Parathyroid adenoma (tissue), 2 donors: ENCODE measurements at regions not wholly inside any gene's neighbourhood (a gene's known extent, or its start where the extent isn't known, plus 50 kb on each side); places are given as distances from the start of the nearest gene placed in this dataset.

Source experiments
- H2AFZ ChIP-seq: fragments of 300-600 bp; sonication (generic); one replicate; pipeline ENCODE4 v1.7.0; 2017; ENCODE audit warnings: antibody characterized with exemption, mild to moderate bottlenecking
- H3K27ac ChIP-seq: fragments of 300-600 bp; sonication (generic); one replicate; pipeline ENCODE4 v1.7.0; 2017
- H3K27me3 ChIP-seq: fragments of 300-600 bp; sonication (generic); one replicate; pipeline ENCODE4 v1.7.0; 2017; ENCODE audit warnings: low read length; ENCODE audit not compliant: control insufficient read depth, insufficient read depth
- H3K36me3 ChIP-seq: fragments of 300-600 bp; sonication (generic); one replicate; pipeline ENCODE4 v1.7.0; 2017; ENCODE audit warnings: low read length; ENCODE audit not compliant: control insufficient read depth, insufficient read depth
- H3K4me1 ChIP-seq: fragments of 300-600 bp; sonication (generic); one replicate; pipeline ENCODE4 v1.7.0; 2017; ENCODE audit warnings: control low read depth
- H3K4me2 ChIP-seq: fragments of 300-600 bp; sonication (generic); one replicate; pipeline ENCODE4 v1.7.0; 2017; ENCODE audit warnings: low read length
- H3K4me3 ChIP-seq: fragments of 300-600 bp; sonication (generic); one replicate; pipeline ENCODE4 v1.7.0; 2017; ENCODE audit warnings: low read depth, low read length
- H3K79me2 ChIP-seq: fragments of 300-600 bp; sonication (generic); one replicate; pipeline ENCODE4 v1.7.0; 2017; ENCODE audit warnings: control low read depth
- H3K9ac ChIP-seq: fragments of 300-600 bp; sonication (generic); one replicate; pipeline ENCODE4 v1.7.0; 2017; ENCODE audit warnings: mild to moderate bottlenecking
- H3K9me3 ChIP-seq: fragments of 300-600 bp; sonication (generic); one replicate; pipeline ENCODE4 v1.7.0; 2017; ENCODE audit warnings: low read length; ENCODE audit not compliant: control insufficient read depth
- CTCF ChIP-seq: fragments of 300-600 bp; sonication (generic); IDR thresholded peaks from one replicate; pipeline ENCODE4 v1.7.0; 2017; ENCODE audit warnings: antibody characterized with exemption, mild to moderate bottlenecking
- donor health status: primary hyperparathyroidism.

- no peaks in the 10 kb centered on the region for H3K27me3 ChIP-seq
- no peak overlapping the region for H3K9ac ChIP-seq
- no peaks in the 10 kb centered on the region for H3K36me3 ChIP-seq
- no peaks in the 10 kb centered on the region for H3K79me2 ChIP-seq
- no peak overlapping the region for H3K4me3 ChIP-seq
- no peak for TF ChIP-seq CTCF
- peaks cover 3% of the 10 kb centered on the region for H3K9me3 ChIP-seq
- no peak overlapping the region for H3K4me2 ChIP-seq
- H3K27ac ChIP-seq: no peak overlapping the region
- no peak overlapping the region for H2AFZ ChIP-seq
- no peaks in the 10 kb centered on the region for H3K4me1 ChIP-seq
Measured at GRCh38 chr7:115674467-115675024, 356.0 kb downstream of the TFEC start.

- TF ChIP-seq CTCF: no peak
- Histone ChIP-seq H3K27ac (no peak overlapping the region), H3K4me2 (no peak overlapping the region), H3K27me3 (no peaks in the 10 kb centered on the region), H3K4me3 (no peak overlapping the region), H2AFZ (no peak overlapping the region), H3K36me3 (no peaks in the 10 kb centered on the region), H3K9me3 (peaks cover 3% of the 10 kb centered on the region), H3K4me1 (no peaks in the 10 kb centered on the region), H3K79me2 (no peaks in the 10 kb centered on the region), H3K9ac (no peak overlapping the region)
Measured at GRCh38 chr7:115672024-115672423, 358.5 kb downstream of the TFEC start.

- Histone ChIP-seq H3K79me2 (no peaks in the 10 kb centered on the region), H3K4me3 (no peak overlapping the region), H2AFZ (no peak overlapping the region), H3K9ac (no peak overlapping the region), H3K27ac (no peak overlapping the region), H3K4me2 (no peak overlapping the region), H3K4me1 (no peaks in the 10 kb centered on the region), H3K36me3 (no peaks in the 10 kb centered on the region), H3K27me3 (no peaks in the 10 kb centered on the region), H3K9me3 (no peaks in the 10 kb centered on the region)
- no peak for TF ChIP-seq CTCF
Measured at GRCh38 chr7:115662676-115663075, 367.9 kb downstream of the TFEC start.

- H3K4me3 ChIP-seq: no peak overlapping the region
- no peak overlapping the region for H3K27ac ChIP-seq
- no peak overlapping the region for H2AFZ ChIP-seq
- H3K9me3 ChIP-seq: no peaks in the 10 kb centered on the region
- no peak overlapping the region for H3K9ac ChIP-seq
- no peaks in the 10 kb centered on the region for H3K27me3 ChIP-seq
- no peaks in the 10 kb centered on the region for H3K79me2 ChIP-seq
- no peak for TF ChIP-seq CTCF
- H3K36me3 ChIP-seq: no peaks in the 10 kb centered on the region
- no peak overlapping the region for H3K4me2 ChIP-seq
- no peaks in the 10 kb centered on the region for H3K4me1 ChIP-seq
Measured at GRCh38 chr7:115662120-115662519, 368.4 kb downstream of the TFEC start.

GRCh38 chr7:115658223-115658622, 372.3 kb downstream of the TFEC start:
- no peaks in the 10 kb centered on the region for H3K79me2 ChIP-seq
- H3K27ac ChIP-seq: no peak overlapping the region
- no peaks in the 10 kb centered on the region for H3K9me3 ChIP-seq
- no peak overlapping the region for H3K4me2 ChIP-seq
- H3K4me3 ChIP-seq: no peak overlapping the region
- no peaks in the 10 kb centered on the region for H3K27me3 ChIP-seq
- no peaks in the 10 kb centered on the region for H3K4me1 ChIP-seq
- TF ChIP-seq CTCF: no peak
- H3K36me3 ChIP-seq: no peaks in the 10 kb centered on the region
- no peak overlapping the region for H2AFZ ChIP-seq
- H3K9ac ChIP-seq: no peak overlapping the region
